ENCODE measurements at regions not wholly inside any gene's neighbourhood (a gene's known extent, or its start where the extent isn't known, plus 50 kb on each side); places are given as distances from the start of the nearest gene placed in this dataset.
"Not testable (repeated sequence)": the region's sequence is repeated elsewhere in the genome, so short reads cannot be mapped to it uniquely, and the experiment has no call there.

GRCh38 chr2:128512379-128513115, 193.9 kb upstream of the HS6ST1 start:
- no peak for DNase-seq

- no peak for DNase-seq
Measured at GRCh38 chr2:128513116-128513960, 194.7 kb upstream of the HS6ST1 start.

- DNase-seq, result peak; percentile 44
Measured at GRCh38 chr2:128513961-128514283, 195.3 kb upstream of the HS6ST1 start.

- DNase-seq, result no peak
Measured at GRCh38 chr2:128514555-128514955, 195.9 kb upstream of the HS6ST1 start.

- DNase-seq, result no peak
Measured at GRCh38 chr2:128516938-128517337, 198.3 kb upstream of the HS6ST1 start.

GRCh38 chr2:128519028-128519427, 200.4 kb upstream of the HS6ST1 start:
- DNase-seq, result not testable (repeated sequence)

GRCh38 chr2:128519517-128520215, 201.0 kb upstream of the HS6ST1 start:
- DNase-seq, result no peak

- peak; percentile 23 for DNase-seq
Measured at GRCh38 chr2:128520340-128520739, 201.7 kb upstream of the HS6ST1 start.

- DNase-seq, result peak; percentile 43
Measured at GRCh38 chr2:128520791-128521190, 202.1 kb upstream of the HS6ST1 start.

- DNase-seq, result no peak
Measured at GRCh38 chr2:128521482-128521881, 202.8 kb upstream of the HS6ST1 start.

- no peak for DNase-seq
Measured at GRCh38 chr2:128522829-128523228, 204.2 kb upstream of the HS6ST1 start.

- no peak for DNase-seq
Measured at GRCh38 chr2:128523457-128523856, 204.8 kb upstream of the HS6ST1 start.

GRCh38 chr2:128524183-128524582, 205.5 kb upstream of the HS6ST1 start:
- DNase-seq, result no peak

GRCh38 chr2:128525653-128526052, 207.0 kb upstream of the HS6ST1 start:
- no peak for DNase-seq

GRCh38 chr2:128526455-128526976, 207.8 kb upstream of the HS6ST1 start:
- no peak for DNase-seq

GRCh38 chr2:128528133-128528532, 209.5 kb upstream of the HS6ST1 start:
- no peak for DNase-seq

GRCh38 chr2:128530025-128530573, 211.4 kb upstream of the HS6ST1 start:
- no peak for DNase-seq

GRCh38 chr2:128531856-128532255, 213.2 kb upstream of the HS6ST1 start:
- DNase-seq, result no peak

- DNase-seq, result no peak
Measured at GRCh38 chr2:128533101-128533500, 214.4 kb upstream of the HS6ST1 start.

- no peak for DNase-seq
Measured at GRCh38 chr2:128534688-128535392, 216.2 kb upstream of the HS6ST1 start.

- DNase-seq, result no peak
Measured at GRCh38 chr2:128535953-128536352, 217.3 kb upstream of the HS6ST1 start.

- DNase-seq, result no peak
Measured at GRCh38 chr2:128536925-128537620, 218.4 kb upstream of the HS6ST1 start.

All from CD4-positive, alpha-beta T cell treated with Interferon gamma for 1 hour (primary cell).